ENCODE measurements at regions not wholly inside any gene's neighbourhood (a gene's known extent, or its start where the extent isn't known, plus 50 kb on each side); places are given as distances from the start of the nearest gene placed in this dataset.

GRCh38 chr2:16948053-16948452 is 282.4 kb upstream of the CYRIA start:
- TF ChIP-seq CTCF (IDR thresholded peaks at IDR 0.05; ENCODE audit: insufficient read depth, low read depth, low read length) (no peak), EZH2 (IDR thresholded peaks at IDR 0.05; ENCODE audit: insufficient read depth, low read length) (no peak)
